ENCODE measurements at regions not wholly inside any gene's neighbourhood (a gene's known extent, or its start where the extent isn't known, plus 50 kb on each side); places are given as distances from the start of the nearest gene placed in this dataset.

- ChIA-PET CTCF (no interaction called here), POLR2A (no interaction called here)
- Histone ChIP-seq H3K27me3 (ENCODE audit: control insufficient read depth, insufficient read depth, low read length) (no peaks in the 10 kb centered on the region), H3K4me3 (ENCODE audit: low read depth, low read length) (no peak overlapping the region), H3K9me3 (ENCODE audit: control insufficient read depth, insufficient read depth, low read length) (0 out of 2 replicates have a peak, but pooled peaks cover 2% of the 10 kb centered on the region), H3K27ac (ENCODE audit: low read depth, low read length) (no peak overlapping the region)
- DNase-seq (ENCODE audit: low read depth, low spot score) = no peak
- no peak for TF ChIP-seq CTCF (IDR thresholded peaks at IDR 0.05; ENCODE audit: low read depth, low read length)
These were observed 1357.9 kb downstream of the SLITRK5 start for GRCh38 chr13:89029062-89029461.

- DNase-seq (ENCODE audit: low read depth, low spot score) = no peak
- TF ChIP-seq CTCF (IDR thresholded peaks at IDR 0.05; ENCODE audit: low read depth, low read length) = no peak
- no peak overlapping the region for H3K27ac ChIP-seq (ENCODE audit: low read depth, low read length)
- CTCF ChIA-PET = no interaction called here
- no peaks in the 10 kb centered on the region for H3K27me3 ChIP-seq (ENCODE audit: control insufficient read depth, insufficient read depth, low read length)
- POLR2A ChIA-PET = no interaction called here
- H3K4me3 ChIP-seq (ENCODE audit: low read depth, low read length) = no peak overlapping the region
- 0 out of 2 replicates have a peak, but pooled peaks cover 2% of the 10 kb centered on the region for H3K9me3 ChIP-seq (ENCODE audit: control insufficient read depth, insufficient read depth, low read length)
These were observed 1362.8 kb downstream of the SLITRK5 start for GRCh38 chr13:89034015-89034414.

- Histone ChIP-seq H3K4me3 (ENCODE audit: low read depth, low read length) (no peak overlapping the region), H3K27me3 (ENCODE audit: control insufficient read depth, insufficient read depth, low read length) (no peaks in the 10 kb centered on the region), H3K9me3 (ENCODE audit: control insufficient read depth, insufficient read depth, low read length) (no peaks in the 10 kb centered on the region), H3K27ac (ENCODE audit: low read depth, low read length) (no peak overlapping the region)
- DNase-seq (ENCODE audit: low read depth, low spot score) = no peak
- no peak for TF ChIP-seq CTCF (IDR thresholded peaks at IDR 0.05; ENCODE audit: low read depth, low read length)
- ChIA-PET POLR2A (no interaction called here), CTCF (no interaction called here)
These were observed 1381.5 kb downstream of the SLITRK5 start for GRCh38 chr13:89052699-89053098.

GRCh38 chr13:89053418-89053817 lies 1382.2 kb downstream of the SLITRK5 start:
- CTCF ChIA-PET = no interaction called here
- no peak overlapping the region for H3K27ac ChIP-seq (ENCODE audit: low read depth, low read length)
- H3K27me3 ChIP-seq (ENCODE audit: control insufficient read depth, insufficient read depth, low read length) = no peaks in the 10 kb centered on the region
- no peak for DNase-seq (ENCODE audit: low read depth, low spot score)
- POLR2A ChIA-PET = no interaction called here
- H3K9me3 ChIP-seq (ENCODE audit: control insufficient read depth, insufficient read depth, low read length) = no peaks in the 10 kb centered on the region
- no peak for TF ChIP-seq CTCF (IDR thresholded peaks at IDR 0.05; ENCODE audit: low read depth, low read length)
- H3K4me3 ChIP-seq (ENCODE audit: low read depth, low read length) = no peak overlapping the region

GRCh38 chr13:89057274-89057673 lies 1386.1 kb downstream of the SLITRK5 start:
- H3K27ac ChIP-seq (ENCODE audit: low read depth, low read length) = no peak overlapping the region
- CTCF ChIA-PET = no interaction called here
- no peaks in the 10 kb centered on the region for H3K27me3 ChIP-seq (ENCODE audit: control insufficient read depth, insufficient read depth, low read length)
- POLR2A ChIA-PET = no interaction called here
- TF ChIP-seq CTCF (IDR thresholded peaks at IDR 0.05; ENCODE audit: low read depth, low read length) = no peak
- H3K4me3 ChIP-seq (ENCODE audit: low read depth, low read length) = no peak overlapping the region
- DNase-seq (ENCODE audit: low read depth, low spot score) = no peak
- H3K9me3 ChIP-seq (ENCODE audit: control insufficient read depth, insufficient read depth, low read length) = peaks cover 3% of the 10 kb centered on the region; the same call in 1 of the 2 replicates

Measured in AG04450 (cell line).